GM23248 (cell line): ENCODE measurements at regions not wholly inside any gene's neighbourhood (a gene's known extent, or its start where the extent isn't known, plus 50 kb on each side); places are given as distances from the start of the nearest gene placed in this dataset.

ENCODE experiments used
- EZH2 ChIP-seq: fragments of 200-600 bp; sonication (generic); IDR thresholded peaks from 2 replicates; pipeline ENCODE4 v1.6.1; 2018; ENCODE audit warnings: antibody characterized with exemption, mild to moderate bottlenecking; ENCODE audit not compliant: insufficient read depth, poor library complexity, severe bottlenecking
- EZH2phosphoT487 ChIP-seq: fragments of 200-600 bp; sonication (generic); IDR thresholded peaks from 2 replicates; pipeline ENCODE4 v1.6.1; 2018; ENCODE audit warnings: antibody characterized with exemption, moderate library complexity, mild to moderate bottlenecking, low read depth; ENCODE audit not compliant: insufficient read depth

DNA sequence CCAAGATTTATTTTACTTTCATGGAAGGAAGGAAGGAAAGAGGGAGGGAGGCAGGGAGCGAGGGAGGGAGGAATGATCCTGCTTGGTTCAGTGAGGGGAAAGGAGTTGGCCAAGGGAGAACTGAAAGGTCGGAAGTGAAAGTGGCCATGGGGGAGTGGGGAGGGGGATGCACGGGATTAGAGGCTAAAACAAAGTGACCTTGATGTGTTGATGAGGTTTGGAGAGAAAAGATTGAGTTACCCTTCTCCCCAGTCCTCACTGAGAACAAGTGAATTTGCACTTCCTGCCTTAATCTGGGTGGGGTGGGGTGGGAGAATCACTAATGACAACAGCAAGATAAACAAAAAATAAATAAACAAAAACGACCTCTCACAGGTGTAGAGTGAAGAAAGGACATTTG lies 212.0 kb upstream of the TLE3 start:
- TF ChIP-seq EZH2 (no peak), EZH2phosphoT487 (no peak)
